HEK293 (cell line): ENCODE measurements at regions not wholly inside any gene's neighbourhood (a gene's known extent, or its start where the extent isn't known, plus 50 kb on each side); places are given as distances from the start of the nearest gene placed in this dataset.
A peak's percentile ranks its signal among the peaks of the same experiment; 100 is the strongest.

ENCODE experiments used
- ATF2 ChIP-seq: fragments of 450-650 bp; formaldehyde crosslinking; IDR thresholded peaks from 2 replicates; pipeline ENCODE4 v1.5.1; 2016; ENCODE audit warnings: missing biosample characterization, missing genetic modification characterization, low read depth
- CTCF ChIP-seq: fragments of 450-650 bp; formaldehyde crosslinking; IDR thresholded peaks from 2 replicates; pipeline ENCODE4 v1.5.1; 2016; ENCODE audit warnings: missing biosample characterization, missing genetic modification characterization
- PRDM4 ChIP-seq: fragments of 450-650 bp; formaldehyde crosslinking; IDR thresholded peaks from 2 replicates; pipeline ENCODE4 v1.5.1; 2017; ENCODE audit warnings: missing biosample characterization, missing genetic modification characterization
- RBAK ChIP-seq: fragments of 450-650 bp; formaldehyde crosslinking; IDR thresholded peaks from 2 replicates; pipeline ENCODE4 v1.5.1; 2016; ENCODE audit warnings: missing biosample characterization, missing genetic modification characterization
- ZNF23 ChIP-seq: fragments of 450-650 bp; formaldehyde crosslinking; IDR thresholded peaks from 2 replicates; pipeline ENCODE4 v1.5.1; 2016; ENCODE audit warnings: missing biosample characterization, missing genetic modification characterization, borderline replicate concordance
- ZNF324 ChIP-seq: fragments of 450-650 bp; formaldehyde crosslinking; IDR thresholded peaks from 2 replicates; pipeline ENCODE4 v1.5.1; 2016; ENCODE audit warnings: missing biosample characterization, missing genetic modification characterization
- ZNF433 ChIP-seq: fragments of 450-650 bp; formaldehyde crosslinking; IDR thresholded peaks from 2 replicates; pipeline ENCODE4 v1.5.1; 2016; ENCODE audit warnings: missing biosample characterization, missing genetic modification characterization, low read depth
- ZNF548 ChIP-seq: fragments of 450-650 bp; formaldehyde crosslinking; IDR thresholded peaks from 2 replicates; pipeline ENCODE4 v1.5.1; 2016; ENCODE audit warnings: missing biosample characterization, missing genetic modification characterization
- TF ChIP-seq, protein P1 (sequence below): fragments of 450-650 bp; formaldehyde crosslinking; IDR thresholded peaks from 2 replicates; pipeline ENCODE4 v1.5.1; 2016; ENCODE audit warnings: missing biosample characterization, missing genetic modification characterization
- TF ChIP-seq, protein P2 (sequence below): fragments of 450-650 bp; formaldehyde crosslinking; IDR thresholded peaks from 2 replicates; pipeline ENCODE4 v1.5.1; 2016; ENCODE audit warnings: missing biosample characterization, missing genetic modification characterization
- TF ChIP-seq, protein P3 (sequence below): fragments of 450-650 bp; formaldehyde crosslinking; IDR thresholded peaks from 2 replicates; pipeline ENCODE4 v1.5.1; 2017; ENCODE audit warnings: missing biosample characterization, missing genetic modification characterization

DNA sequence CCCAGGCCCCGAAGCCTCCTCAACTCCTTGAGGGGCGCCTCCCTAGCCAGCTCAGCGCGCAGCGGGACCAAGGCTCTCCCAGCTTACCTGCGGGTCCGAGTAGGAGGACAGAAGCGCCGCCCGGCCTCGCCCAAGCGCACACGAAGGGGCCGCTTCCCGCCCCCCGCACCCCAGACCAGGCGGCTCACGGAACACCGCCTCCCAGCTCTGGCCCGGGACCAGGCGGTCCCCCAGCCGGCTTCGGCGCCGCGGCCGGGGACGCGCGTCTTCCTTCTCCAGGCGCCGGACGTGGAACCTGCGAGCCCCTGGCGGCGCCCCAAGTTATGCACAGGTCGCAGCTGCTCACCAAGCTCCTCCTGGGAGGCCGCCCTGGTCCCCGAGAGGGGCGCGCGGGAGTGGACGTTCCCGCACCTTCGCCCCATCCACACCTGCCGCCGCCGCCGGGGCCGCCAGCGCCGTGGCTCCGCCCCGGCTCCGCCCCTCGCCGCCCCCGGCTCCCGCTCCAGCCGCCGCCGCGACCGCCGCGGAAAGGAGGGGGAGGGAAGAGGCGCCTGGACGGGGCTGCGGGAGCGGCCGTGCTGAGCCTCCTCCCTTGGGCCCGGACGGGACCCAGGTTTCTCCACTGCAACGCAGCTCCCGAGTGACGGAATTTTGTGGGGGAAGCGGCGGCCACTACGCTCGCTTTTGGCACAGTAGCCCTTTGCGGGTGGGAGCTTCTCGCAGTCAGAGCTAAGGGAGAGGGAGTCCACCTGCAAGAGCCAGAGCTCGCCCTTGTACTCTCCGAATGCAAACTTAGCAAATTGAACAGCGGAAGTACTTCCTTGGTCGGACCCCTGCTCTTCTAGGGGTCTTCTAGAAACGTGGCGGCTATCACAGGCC, 77.5 kb upstream of the IFNE start:
- TF ChIP-seq ZNF324 (tag by site-specific recombination) (no peak), ZNF23 (no peak), CTCF (tag by site-specific recombination) (peak; percentile 36; the same call in 1 of the 2 replicates), RBAK (tag by site-specific recombination) (no peak), ATF2 (no peak), ZNF433 (no peak), ZNF548 (tag by site-specific recombination) (no peak), PRDM4 (tag by site-specific recombination) (no peak)
- TF ChIP-seq, protein P1, sequence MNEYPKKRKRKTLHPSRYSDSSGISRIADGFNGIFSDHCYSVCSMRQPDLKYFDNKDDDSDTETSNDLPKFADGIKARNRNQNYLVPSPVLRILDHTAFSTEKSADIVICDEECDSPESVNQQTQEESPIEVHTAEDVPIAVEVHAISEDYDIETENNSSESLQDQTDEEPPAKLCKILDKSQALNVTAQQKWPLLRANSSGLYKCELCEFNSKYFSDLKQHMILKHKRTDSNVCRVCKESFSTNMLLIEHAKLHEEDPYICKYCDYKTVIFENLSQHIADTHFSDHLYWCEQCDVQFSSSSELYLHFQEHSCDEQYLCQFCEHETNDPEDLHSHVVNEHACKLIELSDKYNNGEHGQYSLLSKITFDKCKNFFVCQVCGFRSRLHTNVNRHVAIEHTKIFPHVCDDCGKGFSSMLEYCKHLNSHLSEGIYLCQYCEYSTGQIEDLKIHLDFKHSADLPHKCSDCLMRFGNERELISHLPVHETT (tag by site-specific recombination) = no peak
- TF ChIP-seq, protein P2, sequence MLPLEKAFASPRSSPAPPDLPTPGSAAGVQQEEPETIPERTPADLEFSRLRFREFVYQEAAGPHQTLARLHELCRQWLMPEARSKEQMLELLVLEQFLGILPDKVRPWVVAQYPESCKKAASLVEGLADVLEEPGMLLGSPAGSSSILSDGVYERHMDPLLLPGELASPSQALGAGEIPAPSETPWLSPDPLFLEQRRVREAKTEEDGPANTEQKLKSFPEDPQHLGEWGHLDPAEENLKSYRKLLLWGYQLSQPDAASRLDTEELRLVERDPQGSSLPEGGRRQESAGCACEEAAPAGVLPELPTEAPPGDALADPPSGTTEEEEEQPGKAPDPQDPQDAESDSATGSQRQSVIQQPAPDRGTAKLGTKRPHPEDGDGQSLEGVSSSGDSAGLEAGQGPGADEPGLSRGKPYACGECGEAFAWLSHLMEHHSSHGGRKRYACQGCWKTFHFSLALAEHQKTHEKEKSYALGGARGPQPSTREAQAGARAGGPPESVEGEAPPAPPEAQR (tag by site-specific recombination) = no peak
- TF ChIP-seq, protein P3, sequence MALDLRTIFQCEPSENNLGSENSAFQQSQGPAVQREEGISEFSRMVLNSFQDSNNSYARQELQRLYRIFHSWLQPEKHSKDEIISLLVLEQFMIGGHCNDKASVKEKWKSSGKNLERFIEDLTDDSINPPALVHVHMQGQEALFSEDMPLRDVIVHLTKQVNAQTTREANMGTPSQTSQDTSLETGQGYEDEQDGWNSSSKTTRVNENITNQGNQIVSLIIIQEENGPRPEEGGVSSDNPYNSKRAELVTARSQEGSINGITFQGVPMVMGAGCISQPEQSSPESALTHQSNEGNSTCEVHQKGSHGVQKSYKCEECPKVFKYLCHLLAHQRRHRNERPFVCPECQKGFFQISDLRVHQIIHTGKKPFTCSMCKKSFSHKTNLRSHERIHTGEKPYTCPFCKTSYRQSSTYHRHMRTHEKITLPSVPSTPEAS (tag by site-specific recombination) = no peak
